H9 (cell line): ENCODE measurements at regions not wholly inside any gene's neighbourhood (a gene's known extent, or its start where the extent isn't known, plus 50 kb on each side); places are given as distances from the start of the nearest gene placed in this dataset.

Experiments
- DNase-seq: peaks from one replicate; pipeline ENCODE4 v3.0.0-alpha.2; 2017
- H2AFZ ChIP-seq: one replicate; pipeline ENCODE4 v1.6.1; 2013; ENCODE audit warnings: mild to moderate bottlenecking, low read length, control low read depth, moderate library complexity
- H2AK5ac ChIP-seq: 2 replicates; pipeline ENCODE4 v1.6.1; 2013; ENCODE audit warnings: low read length, control low read depth, mixed read lengths; ENCODE audit not compliant: insufficient read length
- H2BK120ac ChIP-seq: one replicate; pipeline ENCODE4 v1.6.1; 2013; ENCODE audit warnings: low read depth, mild to moderate bottlenecking, low read length, control low read depth, inconsistent platforms; ENCODE audit not compliant: poor library complexity, severe bottlenecking
- H2BK12ac ChIP-seq: 2 replicates; pipeline ENCODE4 v1.6.1; 2013; ENCODE audit warnings: low read length, control low read depth, mixed read lengths, low read depth; ENCODE audit not compliant: insufficient read length
- H2BK15ac ChIP-seq: 2 replicates; pipeline ENCODE4 v1.6.1; 2013; ENCODE audit warnings: low read depth, low read length, control low read depth
- H2BK20ac ChIP-seq: one replicate; pipeline ENCODE4 v1.6.1; 2013; ENCODE audit warnings: low read depth, mild to moderate bottlenecking, low read length, control low read depth, inconsistent platforms; ENCODE audit not compliant: poor library complexity, severe bottlenecking
- H2BK5ac ChIP-seq: 2 replicates; pipeline ENCODE4 v1.6.1; 2013; ENCODE audit warnings: low read length, control low read depth, mixed read lengths; ENCODE audit not compliant: insufficient read length
- H3K14ac ChIP-seq: 2 replicates; pipeline ENCODE4 v1.6.1; 2013; ENCODE audit warnings: low read length, control low read depth; ENCODE audit not compliant: insufficient read depth
- H3K18ac ChIP-seq: 2 replicates; pipeline ENCODE4 v1.6.1; 2013; ENCODE audit warnings: low read depth, mild to moderate bottlenecking, mixed read lengths, low read length, control low read depth; ENCODE audit not compliant: insufficient read length
- H3K23ac ChIP-seq: 2 replicates; pipeline ENCODE4 v1.6.1; 2013; ENCODE audit warnings: low read length, control low read depth, mixed read lengths, low read depth; ENCODE audit not compliant: insufficient read length
- H3K23me2 ChIP-seq: 2 replicates; pipeline ENCODE4 v1.6.1; 2013; ENCODE audit warnings: low read depth, mild to moderate bottlenecking, mixed read lengths, low read length, control low read depth; ENCODE audit not compliant: insufficient read length, poor library complexity, severe bottlenecking
- H3K27ac ChIP-seq: 2 replicates; pipeline ENCODE4 v1.5.1; 2013; ENCODE audit warnings: low read length, control low read depth, mixed read lengths, low read depth; ENCODE audit not compliant: insufficient read length
- H3K27me3 ChIP-seq: 2 replicates; pipeline ENCODE4 v1.6.1; 2013; ENCODE audit warnings: low read length, control low read depth, inconsistent platforms; ENCODE audit not compliant: insufficient read depth
- H3K4ac ChIP-seq: 2 replicates; pipeline ENCODE4 v1.6.1; 2013; ENCODE audit warnings: low read depth, mild to moderate bottlenecking, control low read depth, inconsistent platforms, low read length, moderate library complexity
- H3K4me1 ChIP-seq: 2 replicates; pipeline ENCODE4 v1.6.1; 2013; ENCODE audit warnings: low read length, control low read depth, inconsistent platforms; ENCODE audit not compliant: insufficient read depth
- H3K4me2 ChIP-seq: 2 replicates; pipeline ENCODE4 v1.6.1; 2013; ENCODE audit warnings: low read length, control low read depth, mixed read lengths; ENCODE audit not compliant: insufficient read length, insufficient read depth
- H3K56ac ChIP-seq: 2 replicates; pipeline ENCODE4 v1.6.1; 2013; ENCODE audit warnings: low read depth, mild to moderate bottlenecking, mixed read lengths, low read length, control low read depth; ENCODE audit not compliant: insufficient read length
- H3K79me1 ChIP-seq: 2 replicates; pipeline ENCODE4 v1.6.1; 2013; ENCODE audit warnings: low read depth, mild to moderate bottlenecking, moderate library complexity, low read length, control low read depth, inconsistent platforms; ENCODE audit not compliant: insufficient read depth, poor library complexity, severe bottlenecking
- H3K79me2 ChIP-seq: 2 replicates; pipeline ENCODE4 v1.6.1; 2013; ENCODE audit warnings: low read length, control low read depth, inconsistent platforms; ENCODE audit not compliant: insufficient read depth
- H3K9ac ChIP-seq: 2 replicates; pipeline ENCODE4 v1.6.1; 2013; ENCODE audit warnings: low read length, control low read depth, mixed read lengths; ENCODE audit not compliant: insufficient read length; ENCODE audit errors: extremely low read depth
- H3K9me3 ChIP-seq: one replicate; pipeline ENCODE4 v1.6.1; 2013; ENCODE audit warnings: low read depth, low read length, inconsistent platforms; ENCODE audit not compliant: control insufficient read depth
- H3T11ph ChIP-seq: one replicate; pipeline ENCODE4 v1.6.1; 2013; ENCODE audit warnings: mild to moderate bottlenecking, low read length, control low read depth, inconsistent platforms
- H4K20me1 ChIP-seq: one replicate; pipeline ENCODE4 v1.6.1; 2013; ENCODE audit not compliant: control insufficient read depth, insufficient read length, insufficient read depth
- H4K5ac ChIP-seq: 2 replicates; pipeline ENCODE4 v1.6.1; 2013; ENCODE audit warnings: low read depth, mild to moderate bottlenecking, mixed read lengths, low read length, control low read depth; ENCODE audit not compliant: insufficient read length
- H4K8ac ChIP-seq: replicated peaks from 2 replicates; pipeline ENCODE4 v1.6.1; 2013; ENCODE audit warnings: low read length, control low read depth, mixed read lengths, low read depth; ENCODE audit not compliant: insufficient read length
- H4K91ac ChIP-seq: 2 replicates; pipeline ENCODE4 v1.6.1; 2013; ENCODE audit warnings: low read depth, mild to moderate bottlenecking, moderate library complexity, mixed read lengths, low read length, control low read depth; ENCODE audit not compliant: insufficient read length
- H3K27ac Mint-ChIP-seq, 3 experiments: 2 replicates in 2 of 3; 3 replicates in 1 of 3; pipeline ENCODE4 v1.8.0; 2020 to 2021; ENCODE audit warnings: mixed read lengths in 3 of 3, mild to moderate bottlenecking in 1 of 3, moderate library complexity in 1 of 3
- H3K27me3 Mint-ChIP-seq: 2 replicates; pipeline ENCODE4 v1.8.0; 2021; ENCODE audit warnings: low read depth, mild to moderate bottlenecking, moderate library complexity, mixed read lengths
- H3K36me3 Mint-ChIP-seq, 3 experiments: 2 replicates in 2 of 3; 3 replicates in 1 of 3; pipeline ENCODE4 v1.8.0; 2020 to 2021; ENCODE audit warnings: low read depth in 3 of 3, mixed read lengths in 3 of 3; ENCODE audit not compliant: insufficient read depth in 1 of 3
- H3K4me1 Mint-ChIP-seq, 2 experiments: 2 replicates each; pipeline ENCODE4 v1.8.0; 2020; ENCODE audit warnings: mixed read lengths in 2 of 2
- H3K4me3 Mint-ChIP-seq, 2 experiments: 2 replicates in 1 of 2; 3 replicates in 1 of 2; pipeline ENCODE4 v1.8.0; 2020 to 2021; ENCODE audit warnings: mild to moderate bottlenecking in 2 of 2, mixed read lengths in 2 of 2, moderate library complexity in 1 of 2
- H3K9me3 Mint-ChIP-seq, 2 experiments: 2 replicates in 1 of 2; 3 replicates in 1 of 2; pipeline ENCODE4 v1.8.0; 2020; ENCODE audit warnings: mild to moderate bottlenecking in 2 of 2, mixed read lengths in 2 of 2, moderate library complexity in 1 of 2
- CTCF ChIP-seq: fragments of 200-600 bp; sonication (generic); conservative IDR thresholded peaks from 3 replicates; pipeline ENCODE4 v1.8.0; 2021; ENCODE audit warnings: antibody characterized with exemption, mild to moderate bottlenecking
- WGBS: extraction: QIAGEN DNeasy Blood & Tissue Kit; methylation state at CpG from one replicate; pipeline ENCODE4 v1.1.7; 2013; ENCODE audit warnings: missing lambda C conversion rate, low lambda C conversion rate, mixed read lengths; ENCODE audit not compliant: insufficient read length; ENCODE audit errors: extremely low coverage; 5-methylcytosine and 5-hydroxymethylcytosine counted together

- H3K4me1 ChIP-seq = no peaks in the 10 kb centered on the region
Observed at GRCh38 chr21:25292396-25292795, 314.9 kb downstream of the MRPL39 start.

More at GRCh38 chr21:25292396-25292795, 314.9 kb downstream of the MRPL39 start:
- Histone ChIP-seq H3K4me2 (no peak overlapping the region), H4K8ac (no peak overlapping the region), H2AFZ (no peak overlapping the region), H3K23me2 (no peaks in the 10 kb centered on the region), H3K27me3 (no peaks in the 10 kb centered on the region), H2BK120ac (no peak overlapping the region), H3K27ac (no peak overlapping the region), H2BK20ac (no peak overlapping the region), H4K91ac (no peak overlapping the region), H3K56ac (no peak overlapping the region), H3K79me1 (no peaks in the 10 kb centered on the region), H3K23ac (no peak overlapping the region), H4K5ac (no peak overlapping the region), H4K20me1 (no peaks in the 10 kb centered on the region), H2BK15ac (no peak overlapping the region), H3K9ac (no peak overlapping the region), H2BK12ac (no peak overlapping the region), H2AK5ac (no peak overlapping the region), H3K9me3 (no peaks in the 10 kb centered on the region), H3K18ac (no peak overlapping the region), H3K79me2 (no peaks in the 10 kb centered on the region), H2BK5ac (no peak overlapping the region), H3T11ph (no peak overlapping the region), H3K4ac (no peak overlapping the region), H3K14ac (no peak overlapping the region)
- H3K4me3 Mint-ChIP-seq = no peak overlapping the region; a peak in 1 of 5 replicates
- TF ChIP-seq CTCF = no peak
- no peaks in the 10 kb centered on the region; a peak in 1 of 7 replicates for H3K36me3 Mint-ChIP-seq
- peaks cover 12 to 14% of the 10 kb centered on the region in 2 experiments for H3K4me1 Mint-ChIP-seq
- no peak for DNase-seq
- no peaks in the 10 kb centered on the region; the same call in 1 of the 2 replicates for H3K27me3 Mint-ChIP-seq
- H3K27ac Mint-ChIP-seq = peak overlapping the region in 2 of 3 experiments; percentile 2 to 31; a peak in 2 of 7 replicates
- peaks cover 0 to 3% of the 10 kb centered on the region in 2 experiments; a peak in 3 of 5 replicates for H3K9me3 Mint-ChIP-seq
- WGBS = no CpG with 5 or more reads among the region's 6 CpGs
